ENCODE measurements at regions not wholly inside any gene's neighbourhood (a gene's known extent, or its start where the extent isn't known, plus 50 kb on each side); places are given as distances from the start of the nearest gene placed in this dataset.

- H2AFZ ChIP-seq (ENCODE audit: low read depth, low read length): no peak overlapping the region
- peak overlapping the region; percentile 13 for H3K27ac ChIP-seq (ENCODE audit: low read length)
- peak overlapping the region; percentile 20 for H3K4me2 ChIP-seq (ENCODE audit: low read length)
- no peaks in the 10 kb centered on the region for H3K9me3 ChIP-seq (ENCODE audit: low read length)
- H3K9ac ChIP-seq (ENCODE audit: low read length): no peak overlapping the region
- no peaks in the 10 kb centered on the region for H3K9me2 ChIP-seq (ENCODE audit: insufficient read depth, low read length)
- no peaks in the 10 kb centered on the region for H3K36me3 ChIP-seq (ENCODE audit: insufficient read depth, low read length)
- TF ChIP-seq REST (IDR thresholded peaks at IDR 0.05; ENCODE audit: borderline replicate concordance) (peak; percentile 84), CTCF (IDR thresholded peaks at IDR 0.05; ENCODE audit: poor library complexity, severe bottlenecking) (no peak), SMC3 (conservative IDR thresholded peaks at IDR 0.05; ENCODE audit: poor library complexity) (no peak), POLR2AphosphoS5 (IDR thresholded peaks at IDR 0.05) (peak; percentile 21), TAF1 (IDR thresholded peaks at IDR 0.05; ENCODE audit: low read depth) (no peak), EZH2 (IDR thresholded peaks at IDR 0.05; ENCODE audit: borderline replicate concordance, insufficient read depth, low read length, poor library complexity, severe bottlenecking) (no peak), EP300 (conservative IDR thresholded peaks at IDR 0.05; ENCODE audit: poor library complexity, severe bottlenecking) (no peak), RAD21 (conservative IDR thresholded peaks at IDR 0.05) (no peak), MXI1 (conservative IDR thresholded peaks at IDR 0.05; ENCODE audit: poor library complexity, severe bottlenecking) (no peak)
- H3K79me2 ChIP-seq (replicated peaks; ENCODE audit: insufficient read depth, low read length): no peaks in the 10 kb centered on the region
- no peaks in the 10 kb centered on the region for H4K20me1 ChIP-seq (ENCODE audit: insufficient read depth)
- no peaks in the 10 kb centered on the region for H3F3A ChIP-seq (ENCODE audit: insufficient read depth, low read length, poor library complexity, severe bottlenecking)
- no peaks in the 10 kb centered on the region for H3K27me3 ChIP-seq (ENCODE audit: insufficient read depth, low read depth, low read length)
- H3K4me3 ChIP-seq (ENCODE audit: low read length): no peak overlapping the region
These were observed 396.5 kb downstream of the HDGFL1 start for GRCh38 chr6:22965889-22966288.

- no peaks in the 10 kb centered on the region for H3K9me3 ChIP-seq (ENCODE audit: low read length)
- peak overlapping the region; percentile 20 for H3K4me2 ChIP-seq (ENCODE audit: low read length)
- no peak for TF ChIP-seq SMC3 (conservative IDR thresholded peaks at IDR 0.05; ENCODE audit: poor library complexity)
- TF ChIP-seq CTCF (IDR thresholded peaks at IDR 0.05; ENCODE audit: poor library complexity, severe bottlenecking): no peak
- TF ChIP-seq EP300 (conservative IDR thresholded peaks at IDR 0.05; ENCODE audit: poor library complexity, severe bottlenecking): no peak
- TF ChIP-seq RAD21 (conservative IDR thresholded peaks at IDR 0.05): no peak
- TF ChIP-seq TAF1 (IDR thresholded peaks at IDR 0.05; ENCODE audit: low read depth): no peak
- TF ChIP-seq REST (IDR thresholded peaks at IDR 0.05; ENCODE audit: borderline replicate concordance): no peak
- TF ChIP-seq MXI1 (conservative IDR thresholded peaks at IDR 0.05; ENCODE audit: poor library complexity, severe bottlenecking): no peak
- no peak for TF ChIP-seq POLR2AphosphoS5 (IDR thresholded peaks at IDR 0.05)
- H2AFZ ChIP-seq (ENCODE audit: low read depth, low read length): no peak overlapping the region
- H3K27me3 ChIP-seq (ENCODE audit: insufficient read depth, low read depth, low read length): no peaks in the 10 kb centered on the region
- H3K9me2 ChIP-seq (ENCODE audit: insufficient read depth, low read length): no peaks in the 10 kb centered on the region
- H3K27ac ChIP-seq (ENCODE audit: low read length): peak overlapping the region; percentile 13
- no peaks in the 10 kb centered on the region for H4K20me1 ChIP-seq (ENCODE audit: insufficient read depth)
- no peaks in the 10 kb centered on the region for H3F3A ChIP-seq (ENCODE audit: insufficient read depth, low read length, poor library complexity, severe bottlenecking)
- no peaks in the 10 kb centered on the region for H3K36me3 ChIP-seq (ENCODE audit: insufficient read depth, low read length)
- H3K4me3 ChIP-seq (ENCODE audit: low read length): no peak overlapping the region
- H3K79me2 ChIP-seq (replicated peaks; ENCODE audit: insufficient read depth, low read length): no peaks in the 10 kb centered on the region
- no peak overlapping the region for H3K9ac ChIP-seq (ENCODE audit: low read length)
These were observed 397.5 kb downstream of the HDGFL1 start for GRCh38 chr6:22966691-22967422.

All from neural cell (in vitro differentiated cells).